HG02943 (cell line): ENCODE measurements at regions not wholly inside any gene's neighbourhood (a gene's known extent, or its start where the extent isn't known, plus 50 kb on each side); places are given as distances from the start of the nearest gene placed in this dataset.

Source experiments
- ATAC-seq: cut with Tn5 transposase; IDR thresholded peaks from one replicate; pipeline ENCODE4 v1.9.1; 2021; ENCODE audit warnings: mild to moderate bottlenecking, low read depth, moderate library complexity; ENCODE audit not compliant: unreplicated experiment

- ATAC-seq: no peak
Observed at GRCh38 chr2:40760071-40760666, 308.3 kb upstream of the SLC8A1 start.

GRCh38 chr2:40773291-40773690 lies 321.4 kb upstream of the SLC8A1 start:
- no peak for ATAC-seq

- ATAC-seq: no peak
Observed at GRCh38 chr2:40783704-40784103, 331.8 kb upstream of the SLC8A1 start.

GRCh38 chr2:40786636-40787035 lies 334.7 kb upstream of the SLC8A1 start:
- no peak for ATAC-seq

GRCh38 chr2:40797120-40797519 lies 345.2 kb upstream of the SLC8A1 start:
- no peak for ATAC-seq

GRCh38 chr2:40803900-40804299 lies 352.0 kb upstream of the SLC8A1 start:
- ATAC-seq: no peak

GRCh38 chr2:40809156-40809555 lies 357.3 kb upstream of the SLC8A1 start:
- ATAC-seq: no peak

- no peak for ATAC-seq
Observed at GRCh38 chr2:40814616-40815015, 362.7 kb upstream of the SLC8A1 start.

GRCh38 chr2:40820319-40820718 lies 368.4 kb upstream of the SLC8A1 start:
- no peak for ATAC-seq

GRCh38 chr2:40823478-40823877 lies 371.6 kb upstream of the SLC8A1 start:
- ATAC-seq: no peak

- no peak for ATAC-seq
Observed at GRCh38 chr2:40824278-40824677, 372.4 kb upstream of the SLC8A1 start.

- no peak for ATAC-seq
Observed at GRCh38 chr2:40827392-40827791, 375.5 kb upstream of the SLC8A1 start.

GRCh38 chr2:40831321-40831873 lies 379.5 kb upstream of the SLC8A1 start:
- no peak for ATAC-seq

- ATAC-seq: no peak
Observed at GRCh38 chr2:40841856-40842255, 390.0 kb upstream of the SLC8A1 start.

- ATAC-seq: no peak
Observed at GRCh38 chr2:40844353-40845277, 392.7 kb upstream of the SLC8A1 start.

GRCh38 chr2:40851661-40852060 lies 399.8 kb upstream of the SLC8A1 start:
- no peak for ATAC-seq

- ATAC-seq: no peak
Observed at GRCh38 chr2:40859617-40860016, 407.7 kb upstream of the SLC8A1 start.

- ATAC-seq: no peak
Observed at GRCh38 chr2:40867829-40868228, 415.9 kb upstream of the SLC8A1 start.

GRCh38 chr2:40872580-40872979 lies 420.7 kb upstream of the SLC8A1 start:
- no peak for ATAC-seq

- ATAC-seq: no peak
Observed at GRCh38 chr2:40874380-40874779, 422.5 kb upstream of the SLC8A1 start.

- no peak for ATAC-seq
Observed at GRCh38 chr2:40877734-40878288, 425.9 kb upstream of the SLC8A1 start.
